ENCODE measurements at regions not wholly inside any gene's neighbourhood (a gene's known extent, or its start where the extent isn't known, plus 50 kb on each side); places are given as distances from the start of the nearest gene placed in this dataset.

GRCh38 chr9:87118594-87118993 lies 171.3 kb upstream of the GAS1 start:
- DNase-seq (ENCODE audit: low read depth, low spot score): no peak

- DNase-seq (ENCODE audit: low read depth, low spot score): peak; percentile 79
These were observed 172.1 kb upstream of the GAS1 start for GRCh38 chr9:87119328-87119881.

GRCh38 chr9:87120610-87121009 lies 173.3 kb upstream of the GAS1 start:
- DNase-seq (ENCODE audit: low read depth, low spot score): no peak

- no peak for DNase-seq (ENCODE audit: low read depth, low spot score)
These were observed 175.8 kb upstream of the GAS1 start for GRCh38 chr9:87122947-87123685.

DNA sequence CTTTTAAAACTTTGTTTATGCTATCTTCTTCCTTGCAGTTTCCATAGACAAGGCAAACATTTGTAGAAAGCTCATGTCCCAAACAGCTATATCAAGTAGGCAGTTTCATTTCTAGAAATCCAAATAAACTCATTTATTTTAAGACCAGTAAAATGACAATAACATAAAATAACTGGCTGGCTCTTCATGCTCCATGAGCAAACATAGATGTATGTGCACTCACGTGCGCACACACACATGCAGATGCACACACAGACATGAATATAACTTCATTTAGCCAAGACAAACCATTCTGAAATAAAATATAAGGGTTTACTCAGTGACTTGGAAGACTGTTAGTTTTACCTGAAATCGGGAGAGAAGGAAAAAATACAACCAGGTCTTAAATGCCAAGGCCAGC lies 176.5 kb upstream of the GAS1 start:
- DNase-seq (ENCODE audit: low read depth, low spot score): no peak

DNA sequence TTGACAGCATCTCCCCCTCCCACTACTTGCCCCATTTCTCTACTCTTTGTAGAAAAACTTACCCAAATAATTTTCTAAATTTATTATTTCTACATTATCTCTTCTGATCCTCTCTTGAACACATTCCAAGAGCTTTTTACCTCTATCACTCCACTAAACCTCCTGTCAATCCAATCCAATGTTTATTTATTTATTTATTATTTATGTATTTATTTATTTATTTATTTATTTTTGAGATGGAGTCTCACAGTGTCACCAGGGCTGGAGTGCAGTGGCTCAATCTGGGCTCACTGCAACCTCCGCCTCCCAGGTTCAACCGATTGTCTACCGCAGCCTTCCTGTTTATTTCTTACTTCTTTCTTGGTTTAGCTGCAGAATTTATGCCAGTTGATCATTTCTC lies 178.5 kb upstream of the GAS1 start:
- DNase-seq (ENCODE audit: low read depth, low spot score): no peak

DNA sequence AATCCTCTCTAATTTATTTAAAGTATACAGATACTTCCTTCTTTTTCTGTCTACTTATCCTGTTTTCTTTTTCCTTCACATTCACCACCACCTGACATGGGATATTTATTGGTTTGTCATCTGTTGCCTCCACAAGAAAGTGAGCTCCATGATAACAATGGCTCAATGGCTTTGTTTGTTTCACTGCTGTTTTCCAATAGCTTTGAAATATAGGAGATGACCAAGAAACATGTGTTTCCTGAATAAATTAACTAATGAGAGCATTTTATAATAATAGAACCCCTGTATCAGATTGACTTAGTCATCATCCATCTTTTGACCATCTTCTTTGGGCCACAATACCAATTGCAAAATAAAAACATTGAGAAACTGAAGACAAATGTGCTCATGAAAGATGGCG lies 180.2 kb upstream of the GAS1 start:
- DNase-seq (ENCODE audit: low read depth, low spot score): no peak

DNA sequence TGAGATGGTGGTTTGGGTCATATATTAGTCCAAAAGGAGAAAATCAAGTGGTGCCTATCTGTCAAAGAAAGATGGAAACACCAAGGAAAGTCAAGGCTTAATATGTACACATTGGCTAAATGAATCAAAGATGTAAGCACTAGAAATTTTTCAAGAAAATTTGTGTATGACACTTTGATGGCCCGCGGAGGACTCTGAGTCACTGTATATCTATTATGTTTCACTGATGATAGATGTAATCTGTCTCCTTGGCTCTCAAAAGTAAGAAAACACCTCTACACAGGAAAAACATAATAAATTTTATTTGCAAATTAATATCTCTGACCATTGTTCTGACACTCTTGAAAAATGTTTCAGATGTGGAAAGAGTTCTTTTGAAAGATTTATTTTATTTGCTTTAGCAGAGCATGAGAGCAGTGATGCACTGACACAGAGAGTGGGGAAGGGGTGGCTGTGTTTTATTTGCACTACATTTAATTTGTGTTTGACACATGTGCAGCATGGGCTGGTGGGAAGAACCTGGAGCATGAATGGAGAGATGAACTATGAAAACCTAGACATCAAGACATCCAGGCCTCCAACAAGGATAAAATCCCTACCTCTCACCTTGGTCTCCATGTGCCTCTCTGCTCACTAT lies 180.8 kb upstream of the GAS1 start:
- no peak for DNase-seq (ENCODE audit: low read depth, low spot score)

- no peak for DNase-seq (ENCODE audit: low read depth, low spot score)
These were observed 181.7 kb upstream of the GAS1 start for GRCh38 chr9:87128844-87129493.

DNA sequence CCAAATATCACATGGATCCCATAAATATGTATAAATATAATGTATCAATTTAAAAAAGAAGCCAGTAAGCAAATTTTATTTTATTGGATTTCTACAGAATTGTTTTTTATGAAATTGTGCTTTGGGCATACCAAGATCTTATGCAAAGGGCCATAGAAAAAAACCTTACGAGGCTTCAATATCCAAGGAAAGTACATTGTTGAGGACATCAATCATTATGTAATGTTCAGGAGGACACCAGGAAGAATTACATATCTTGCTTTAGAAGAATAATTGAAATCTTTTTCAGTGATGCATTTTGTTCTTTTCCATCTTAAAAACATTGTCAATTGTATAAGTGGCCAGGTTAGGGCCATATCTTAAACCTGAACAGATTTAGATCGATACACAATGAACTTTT lies 187.8 kb upstream of the GAS1 start:
- no peak for DNase-seq (ENCODE audit: low read depth, low spot score)

GRCh38 chr9:87137718-87138117 lies 190.4 kb upstream of the GAS1 start:
- no peak for DNase-seq (ENCODE audit: low read depth, low spot score)

GRCh38 chr9:87138128-87139040 lies 191.1 kb upstream of the GAS1 start:
- DNase-seq (ENCODE audit: low read depth, low spot score): no peak

GRCh38 chr9:87139099-87139730 lies 191.9 kb upstream of the GAS1 start:
- DNase-seq (ENCODE audit: low read depth, low spot score): no peak

DNA sequence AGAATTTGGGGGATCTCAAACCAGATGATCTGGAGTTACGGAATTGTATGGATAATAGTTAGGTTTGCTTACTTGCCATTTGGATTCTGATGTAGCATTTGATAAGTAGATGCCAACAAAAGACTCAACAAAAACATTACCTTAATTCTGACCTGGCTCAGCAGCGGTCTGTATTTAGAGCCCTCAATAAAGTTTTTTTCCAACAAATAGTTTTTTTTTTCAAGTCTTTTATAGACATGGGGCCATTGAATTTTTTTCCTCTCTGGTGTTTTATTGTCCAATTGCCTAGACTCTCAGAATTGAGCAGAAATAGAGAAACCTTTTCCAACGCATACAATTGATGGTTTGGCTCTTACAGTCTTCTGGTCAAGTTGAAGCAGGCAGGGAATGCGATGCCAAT lies 192.8 kb upstream of the GAS1 start:
- DNase-seq (ENCODE audit: low read depth, low spot score): no peak

DNA sequence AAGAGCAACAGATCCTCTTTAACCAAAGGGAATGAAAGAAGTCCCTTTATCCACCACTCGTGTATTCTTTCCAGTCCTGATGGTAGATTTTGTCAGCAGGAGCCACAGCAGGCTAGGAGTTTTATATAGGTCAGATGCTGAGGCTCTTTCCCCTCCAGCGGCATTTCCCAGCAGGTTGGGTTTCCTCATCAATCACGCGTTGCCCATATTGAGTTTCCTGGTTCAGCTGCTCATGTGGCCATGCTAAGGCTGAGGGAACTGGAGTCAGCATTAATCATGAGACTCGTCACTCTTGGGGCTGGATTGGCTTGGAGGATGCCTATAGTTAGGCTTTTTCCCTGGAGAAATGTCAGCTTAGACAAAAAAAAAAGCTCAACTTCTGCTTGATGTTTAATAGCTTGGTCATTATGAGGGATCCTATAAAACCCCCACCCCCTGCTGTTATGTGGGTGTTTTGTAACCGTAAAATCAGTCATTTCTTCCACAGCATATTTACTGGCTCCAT lies 193.4 kb upstream of the GAS1 start:
- DNase-seq (ENCODE audit: low read depth, low spot score): no peak

GRCh38 chr9:87141124-87141523 lies 193.8 kb upstream of the GAS1 start:
- DNase-seq (ENCODE audit: low read depth, low spot score): no peak

GRCh38 chr9:87146933-87147332 lies 199.6 kb upstream of the GAS1 start:
- no peak for DNase-seq (ENCODE audit: low read depth, low spot score)

DNA sequence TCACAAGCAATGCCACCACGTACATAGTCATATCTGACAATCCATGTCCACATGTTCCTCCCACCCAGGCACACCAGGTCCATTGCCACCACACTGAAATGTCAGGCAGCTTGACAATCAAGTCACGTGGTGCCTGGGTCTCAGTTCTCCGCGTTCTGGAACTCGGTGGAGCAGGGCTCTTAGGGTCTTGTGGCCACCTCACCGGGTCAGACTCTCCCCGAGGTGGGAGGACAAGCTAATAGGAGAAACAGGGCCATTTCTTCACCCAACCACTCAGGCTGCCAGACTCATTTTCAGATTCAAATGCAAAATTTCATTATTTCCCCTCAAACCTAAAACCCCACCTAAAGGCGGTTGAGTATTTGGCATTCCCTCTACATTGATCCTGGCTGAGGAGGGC lies 200.5 kb upstream of the GAS1 start:
- DNase-seq (ENCODE audit: low read depth, low spot score): no peak

GRCh38 chr9:87148331-87149104 lies 201.2 kb upstream of the GAS1 start:
- peak; percentile 40 for DNase-seq (ENCODE audit: low read depth, low spot score)

GRCh38 chr9:87149799-87150198 lies 202.5 kb upstream of the GAS1 start:
- no peak for DNase-seq (ENCODE audit: low read depth, low spot score)
